Prostate gland (tissue), 2 donors: ENCODE measurements at regions not wholly inside any gene's neighbourhood (a gene's known extent, or its start where the extent isn't known, plus 50 kb on each side); places are given as distances from the start of the nearest gene placed in this dataset.

Experiments
- DNase-seq: peaks from one replicate; pipeline ENCODE4 v3.0.0-alpha.2; 2019; ENCODE audit warnings: low spot score
- H3K27ac ChIP-seq, 2 donors: fragments of 200-600 bp; sonication (generic); 2 replicates each; pipeline ENCODE4 v1.5.1; 2017 to 2019
- H3K27me3 ChIP-seq: fragments of 200-600 bp; sonication (generic); replicated peaks from 2 replicates; pipeline ENCODE4 v1.5.1; 2019; ENCODE audit not compliant: insufficient read depth
- H3K36me3 ChIP-seq, 2 donors: fragments of 200-600 bp; sonication (generic); 1 replicate in 1 of 2; 2 replicates in 1 of 2; pipeline versions ENCODE4 v1.5.1 to v1.8.1; 2017 to 2019
- H3K4me1 ChIP-seq: fragments of 200-600 bp; sonication (generic); replicated peaks from 2 replicates; pipeline ENCODE4 v1.5.1; 2019
- H3K4me3 ChIP-seq, 2 donors: fragments of 200-600 bp; sonication (generic); 2 replicates each; pipeline ENCODE4 v1.5.1; 2017 to 2019
- H3K9me3 ChIP-seq: fragments of 200-600 bp; sonication (generic); 2 replicates; pipeline ENCODE4 v1.5.1; 2017
- CTCF ChIP-seq, 4 experiments: fragments of 200-600 bp in 2 of 4; fragments of 450-650 bp in 2 of 4; sonication (generic) in 2 of 4; IDR thresholded peaks; 1 replicate in 3 of 4; 2 replicates in 1 of 4; pipeline ENCODE4 v1.5.1; 2016 to 2019; ENCODE audit warnings: antibody characterized with exemption in 4 of 4, mild to moderate bottlenecking in 2 of 4, moderate library complexity in 2 of 4
- POLR2A ChIP-seq: fragments of 450-650 bp; IDR thresholded peaks from one replicate; pipeline ENCODE4 v1.6.1; 2016; ENCODE audit warnings: antibody characterized with exemption, mild to moderate bottlenecking
- POLR2AphosphoS5 ChIP-seq: sonication (generic); formaldehyde crosslinking; IDR thresholded peaks from one replicate; pipeline ENCODE4 v1.6.1; 2017; ENCODE audit warnings: antibody characterized with exemption
- WGBS: methylation state at CpG from one replicate; pipeline ENCODE4 v1.1.5; 2018; 5-methylcytosine and 5-hydroxymethylcytosine counted together
- intact Hi-C: fragments of 100-400 bp; cut with DNase I; formaldehyde crosslinking; loops from one replicate; pipeline ENCODE4 v1.14.2; 2022

GRCh38 chr5:171617266-171617665, 168.4 kb upstream of the SMIM23 start:
- H3K9me3 ChIP-seq, result no peaks in the 10 kb centered on the region
- no peaks in the 10 kb centered on the region for H3K4me1 ChIP-seq
- no peak overlapping the region for H3K4me3 ChIP-seq
- no peak overlapping the region for H3K27ac ChIP-seq
- no peaks in the 10 kb centered on the region for H3K36me3 ChIP-seq
- WGBS, result 96% methylated on average over 12 of the region's 12 CpGs
- intact Hi-C loops, result no loop called here
- H3K27me3 ChIP-seq, result no peaks in the 10 kb centered on the region
- no peak for DNase-seq
- TF ChIP-seq POLR2A, result no peak
- no peak for TF ChIP-seq POLR2AphosphoS5
- TF ChIP-seq CTCF (IDR thresholded peaks at IDR 0.05), result no peak

GRCh38 chr5:171617817-171618591, 167.6 kb upstream of the SMIM23 start:
- intact Hi-C loops, result no loop called here
- H3K9me3 ChIP-seq, result no peaks in the 10 kb centered on the region
- no peak overlapping the region for H3K27ac ChIP-seq
- 67% methylated on average over 19 of the region's 19 CpGs for WGBS
- no peak for DNase-seq
- no peaks in the 10 kb centered on the region for H3K27me3 ChIP-seq
- no peak overlapping the region for H3K4me3 ChIP-seq
- no peaks in the 10 kb centered on the region for H3K4me1 ChIP-seq
- no peaks in the 10 kb centered on the region for H3K36me3 ChIP-seq
- TF ChIP-seq POLR2A (no peak), CTCF (IDR thresholded peaks at IDR 0.05) (no peak), POLR2AphosphoS5 (no peak)

DNA sequence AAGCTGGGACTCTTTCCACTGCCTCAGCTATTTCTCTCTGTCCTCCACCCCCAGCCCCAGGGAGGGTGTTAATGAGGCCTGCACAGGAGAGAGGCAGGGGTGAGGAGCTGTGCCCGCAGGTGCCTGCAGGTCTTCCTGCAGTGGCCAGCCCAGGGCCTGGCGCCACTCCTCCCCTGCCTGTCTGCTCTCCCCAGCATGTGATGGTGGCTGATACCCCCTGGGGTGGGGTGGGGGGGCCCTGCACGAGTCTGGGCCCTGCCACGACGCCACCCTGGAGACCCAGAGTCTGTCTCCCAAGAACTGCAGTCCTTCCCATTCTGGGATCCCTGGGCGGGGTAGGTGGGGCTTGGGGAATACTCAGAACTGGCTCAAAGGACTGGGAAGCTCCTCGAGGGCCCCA, 166.4 kb upstream of the SMIM23 start:
- H3K36me3 ChIP-seq, result no peaks in the 10 kb centered on the region
- H3K9me3 ChIP-seq, result no peaks in the 10 kb centered on the region
- H3K27me3 ChIP-seq, result no peaks in the 10 kb centered on the region
- no peak overlapping the region for H3K27ac ChIP-seq
- no peak overlapping the region for H3K4me3 ChIP-seq
- TF ChIP-seq CTCF (IDR thresholded peaks at IDR 0.05) (no peak), POLR2A (no peak), POLR2AphosphoS5 (no peak)
- no peaks in the 10 kb centered on the region for H3K4me1 ChIP-seq
- no peak for DNase-seq
- WGBS, result 86% methylated on average over 6 of the region's 7 CpGs
- intact Hi-C loops, result no loop called here

GRCh38 chr5:171619744-171620143, 165.9 kb upstream of the SMIM23 start:
- Histone ChIP-seq H3K36me3 (no peaks in the 10 kb centered on the region), H3K27me3 (no peaks in the 10 kb centered on the region), H3K27ac (no peak overlapping the region), H3K4me3 (no peak overlapping the region), H3K4me1 (no peaks in the 10 kb centered on the region), H3K9me3 (no peaks in the 10 kb centered on the region)
- WGBS, result 78% methylated on average over 3 of the region's 3 CpGs
- DNase-seq, result no peak
- intact Hi-C loops, result no loop called here
- no peak for TF ChIP-seq CTCF (IDR thresholded peaks at IDR 0.05)
- no peak for TF ChIP-seq POLR2AphosphoS5
- no peak for TF ChIP-seq POLR2A

GRCh38 chr5:171622010-171622409, 163.6 kb upstream of the SMIM23 start:
- H3K36me3 ChIP-seq, result no peaks in the 10 kb centered on the region
- no peaks in the 10 kb centered on the region for H3K9me3 ChIP-seq
- WGBS, result 24% methylated on average over 2 of the region's 2 CpGs
- no peak for TF ChIP-seq CTCF (IDR thresholded peaks at IDR 0.05)
- no peak for TF ChIP-seq POLR2A
- no peak for TF ChIP-seq POLR2AphosphoS5
- H3K27me3 ChIP-seq, result no peaks in the 10 kb centered on the region
- intact Hi-C loops, result no loop called here
- no peak for DNase-seq
- no peak overlapping the region for H3K4me3 ChIP-seq
- no peaks in the 10 kb centered on the region for H3K4me1 ChIP-seq
- H3K27ac ChIP-seq, result no peak overlapping the region
